CD4-positive, CD25-positive, alpha-beta regulatory T cell (primary cell): ENCODE measurements at regions not wholly inside any gene's neighbourhood (a gene's known extent, or its start where the extent isn't known, plus 50 kb on each side); places are given as distances from the start of the nearest gene placed in this dataset.

Source experiments
- ATAC-seq, 2 donors: fragments of 150-1000 bp; cut with Tn5 transposase; one replicate each; pipeline ENCODE4 v1.10.0; 2021; ENCODE audit warnings: low read depth in 2 of 2, moderate number of reproducible peaks in 2 of 2, moderate library complexity in 1 of 2
- DNase-seq, 3 donors: peaks; one replicate each; pipeline versions ENCODE4 v3.0.0 to v3.0.0-alpha.2; 2012 to 2022; ENCODE audit warnings: mixed read lengths in 1 of 3
- H3K27ac ChIP-seq: one replicate; pipeline ENCODE4 v1.7.0; 2013; ENCODE audit warnings: mild to moderate bottlenecking, low read length; ENCODE audit not compliant: insufficient read depth, poor library complexity, severe bottlenecking
- H3K27me3 ChIP-seq: one replicate; pipeline ENCODE4 v1.7.0; 2013; ENCODE audit warnings: low read length; ENCODE audit not compliant: control insufficient read depth, insufficient read depth
- H3K36me3 ChIP-seq: one replicate; pipeline ENCODE4 v1.7.0; 2013; ENCODE audit warnings: mild to moderate bottlenecking, low read length, moderate library complexity; ENCODE audit not compliant: control insufficient read depth, insufficient read depth
- H3K4me1 ChIP-seq: 2 replicates; pipeline ENCODE4 v1.7.0; 2013; ENCODE audit warnings: mild to moderate bottlenecking, low read length; ENCODE audit not compliant: insufficient read depth, control insufficient read depth, poor library complexity, severe bottlenecking
- H3K4me3 ChIP-seq: one replicate; pipeline ENCODE4 v1.7.0; 2013; ENCODE audit warnings: low read depth, mild to moderate bottlenecking, low read length, moderate library complexity
- H3K9me3 ChIP-seq, 2 experiments: 1 replicate in 1 of 2; 2 replicates in 1 of 2; pipeline ENCODE4 v1.7.0; 2013; ENCODE audit warnings: low read length in 2 of 2, mild to moderate bottlenecking in 1 of 2, moderate library complexity in 1 of 2; ENCODE audit not compliant: control insufficient read depth in 2 of 2
- H3K27ac Mint-ChIP-seq, 3 donors: one replicate each; pipeline ENCODE4 v1.8.0; 2020 to 2022; ENCODE audit warnings: mild to moderate bottlenecking in 3 of 3, mixed read lengths in 3 of 3, moderate library complexity in 2 of 3
- H3K27me3 Mint-ChIP-seq: one replicate; pipeline ENCODE4 v1.8.0; 2022; ENCODE audit warnings: mild to moderate bottlenecking, mixed read lengths
- H3K36me3 Mint-ChIP-seq: one replicate; pipeline ENCODE4 v1.8.0; 2020; ENCODE audit warnings: mixed read lengths
- H3K4me1 Mint-ChIP-seq, 4 donors: one replicate each; pipeline ENCODE4 v1.8.0; 2020 to 2022; ENCODE audit warnings: mixed read lengths in 4 of 4, mild to moderate bottlenecking in 1 of 4
- H3K4me3 Mint-ChIP-seq, 4 donors: one replicate each; pipeline ENCODE4 v1.8.0; 2020 to 2022; ENCODE audit warnings: mild to moderate bottlenecking in 4 of 4, mixed read lengths in 4 of 4, moderate library complexity in 3 of 4
- H3K9me3 Mint-ChIP-seq, 7 donors: one replicate each; pipeline ENCODE4 v1.8.0; 2020 to 2022; ENCODE audit warnings: mixed read lengths in 7 of 7, mild to moderate bottlenecking in 3 of 7, moderate library complexity in 2 of 7

- Mint-ChIP-seq H3K4me1 (no peaks in the 10 kb centered on the region), H3K9me3 (peaks cover 0 to 7% (median 0%) of the 10 kb centered on the region in 7 donors), H3K4me3 (no peak overlapping the region), H3K36me3 (no peaks in the 10 kb centered on the region), H3K27me3 (no peaks in the 10 kb centered on the region), H3K27ac (no peak overlapping the region)
- H3K36me3 ChIP-seq = no peaks in the 10 kb centered on the region
- ATAC-seq (no peak), DNase-seq (no peak)
- no peaks in the 10 kb centered on the region for H3K4me1 ChIP-seq
- no peaks in the 10 kb centered on the region for H3K27me3 ChIP-seq
- H3K9me3 ChIP-seq = no peaks in the 10 kb centered on the region
- H3K4me3 ChIP-seq = no peak overlapping the region
- no peak overlapping the region for H3K27ac ChIP-seq
These were observed 289.4 kb downstream of the CMPK2 start for GRCh38 chr2:6576302-6576701.

- H3K9me3 ChIP-seq = no peaks in the 10 kb centered on the region
- H3K4me3 ChIP-seq = no peak overlapping the region
- no peaks in the 10 kb centered on the region for H3K4me1 Mint-ChIP-seq
- no peak overlapping the region for H3K27ac ChIP-seq
- H3K27me3 Mint-ChIP-seq = no peaks in the 10 kb centered on the region
- no peaks in the 10 kb centered on the region for H3K4me1 ChIP-seq
- no peak overlapping the region for H3K4me3 Mint-ChIP-seq
- no peaks in the 10 kb centered on the region for H3K27me3 ChIP-seq
- no peak for DNase-seq
- H3K9me3 Mint-ChIP-seq = peaks cover 0 to 6% (median 1%) of the 10 kb centered on the region in 7 donors
- H3K27ac Mint-ChIP-seq = peak overlapping the region in 1 of 3 donors; percentile 54
- no peaks in the 10 kb centered on the region for H3K36me3 ChIP-seq
- no peak for ATAC-seq
- H3K36me3 Mint-ChIP-seq = no peaks in the 10 kb centered on the region
These were observed 287.7 kb downstream of the CMPK2 start for GRCh38 chr2:6577960-6578359.

GRCh38 chr2:6578416-6578815 lies 287.3 kb downstream of the CMPK2 start:
- H3K27me3 Mint-ChIP-seq = no peaks in the 10 kb centered on the region
- no peak for ATAC-seq
- H3K36me3 Mint-ChIP-seq = no peaks in the 10 kb centered on the region

DNA sequence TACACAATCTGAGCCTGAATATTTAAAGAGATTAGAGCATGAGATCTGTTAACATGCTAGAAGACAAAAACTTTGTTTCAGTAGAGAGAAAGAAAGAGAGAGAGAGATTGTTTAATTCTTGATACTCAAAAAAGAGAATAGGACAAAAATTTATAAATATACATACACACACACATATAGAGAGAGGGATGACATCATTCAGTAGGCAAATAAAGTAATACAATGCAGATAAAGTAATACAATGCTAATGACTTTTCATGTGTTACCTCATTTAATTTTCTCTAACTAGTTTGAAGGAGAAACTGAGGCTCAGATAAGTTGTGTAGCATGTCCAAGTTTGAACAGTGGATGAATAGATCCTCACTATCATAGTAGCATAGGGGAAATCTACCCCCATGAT lies 286.4 kb downstream of the CMPK2 start:
- Mint-ChIP-seq H3K27ac (no peak overlapping the region), H3K4me3 (no peak overlapping the region), H3K4me1 (no peaks in the 10 kb centered on the region), H3K9me3 (peaks cover 0 to 6% (median 2%) of the 10 kb centered on the region in 7 donors), H3K27me3 (no peaks in the 10 kb centered on the region), H3K36me3 (no peaks in the 10 kb centered on the region)
- no peak overlapping the region for H3K4me3 ChIP-seq
- no peak overlapping the region for H3K27ac ChIP-seq
- H3K4me1 ChIP-seq = no peaks in the 10 kb centered on the region
- no peaks in the 10 kb centered on the region for H3K36me3 ChIP-seq
- no peaks in the 10 kb centered on the region for H3K9me3 ChIP-seq
- no peak for DNase-seq
- no peaks in the 10 kb centered on the region for H3K27me3 ChIP-seq
- ATAC-seq = no peak

More at GRCh38 chr2:6578416-6578815, 287.3 kb downstream of the CMPK2 start:
- no peak overlapping the region for H3K4me3 Mint-ChIP-seq
- H3K9me3 Mint-ChIP-seq = peaks cover 0 to 6% (median 2%) of the 10 kb centered on the region in 7 donors
- DNase-seq = no peak
- H3K4me1 Mint-ChIP-seq = no peaks in the 10 kb centered on the region
- Histone ChIP-seq H3K9me3 (no peaks in the 10 kb centered on the region), H3K36me3 (no peaks in the 10 kb centered on the region), H3K27ac (no peak overlapping the region), H3K27me3 (no peaks in the 10 kb centered on the region), H3K4me3 (no peak overlapping the region), H3K4me1 (no peaks in the 10 kb centered on the region)
- H3K27ac Mint-ChIP-seq = no peak overlapping the region

DNA sequence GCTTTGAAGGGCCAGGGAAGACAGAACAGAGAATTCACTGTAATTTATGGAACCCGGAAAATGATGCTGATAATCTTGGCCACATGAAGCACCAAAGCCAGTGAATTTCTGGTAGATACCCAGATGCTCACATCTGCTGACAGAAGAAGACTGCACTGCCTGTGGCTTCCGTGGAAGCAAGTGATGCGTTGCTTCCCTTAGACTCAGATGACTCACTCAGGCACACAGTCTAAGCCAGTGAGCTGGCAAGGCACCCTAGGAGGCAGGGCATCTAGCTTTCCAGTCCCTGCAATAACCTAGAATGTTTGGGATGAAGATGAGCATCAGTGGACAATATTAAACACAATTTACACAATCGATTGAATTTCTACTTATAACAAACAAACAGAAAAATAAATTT lies 284.7 kb downstream of the CMPK2 start:
- no peak for DNase-seq
- Mint-ChIP-seq H3K36me3 (no peaks in the 10 kb centered on the region), H3K4me3 (no peak overlapping the region), H3K27ac (no peak overlapping the region), H3K4me1 (no peaks in the 10 kb centered on the region), H3K27me3 (no peaks in the 10 kb centered on the region), H3K9me3 (peaks cover 0 to 4% (median 2%) of the 10 kb centered on the region in 7 donors)
- no peaks in the 10 kb centered on the region for H3K4me1 ChIP-seq
- H3K27ac ChIP-seq = no peak overlapping the region
- no peaks in the 10 kb centered on the region for H3K27me3 ChIP-seq
- no peaks in the 10 kb centered on the region for H3K9me3 ChIP-seq
- no peaks in the 10 kb centered on the region for H3K36me3 ChIP-seq
- H3K4me3 ChIP-seq = no peak overlapping the region
- ATAC-seq = no peak

GRCh38 chr2:6589150-6589549 lies 276.6 kb downstream of the CMPK2 start:
- Mint-ChIP-seq H3K27ac (no peak overlapping the region), H3K4me3 (no peak overlapping the region), H3K27me3 (no peaks in the 10 kb centered on the region), H3K9me3 (peaks cover 0 to 5% (median 2%) of the 10 kb centered on the region in 7 donors), H3K4me1 (no peaks in the 10 kb centered on the region), H3K36me3 (no peaks in the 10 kb centered on the region)
- Histone ChIP-seq H3K9me3 (no peaks in the 10 kb centered on the region), H3K36me3 (no peaks in the 10 kb centered on the region), H3K4me1 (no peaks in the 10 kb centered on the region), H3K27me3 (no peaks in the 10 kb centered on the region), H3K27ac (no peak overlapping the region), H3K4me3 (no peak overlapping the region)
- DNase-seq (no peak), ATAC-seq (no peak)

GRCh38 chr2:6590442-6590841 lies 275.3 kb downstream of the CMPK2 start:
- Mint-ChIP-seq H3K4me1 (no peaks in the 10 kb centered on the region), H3K4me3 (no peak overlapping the region), H3K9me3 (peaks cover 0 to 5% (median 2%) of the 10 kb centered on the region in 7 donors), H3K36me3 (no peaks in the 10 kb centered on the region), H3K27me3 (no peaks in the 10 kb centered on the region), H3K27ac (no peak overlapping the region)
- H3K4me1 ChIP-seq = no peaks in the 10 kb centered on the region
- DNase-seq = no peak
- no peak overlapping the region for H3K27ac ChIP-seq
- ATAC-seq = no peak
- no peak overlapping the region for H3K4me3 ChIP-seq
- no peaks in the 10 kb centered on the region for H3K36me3 ChIP-seq
- H3K9me3 ChIP-seq = no peaks in the 10 kb centered on the region
- H3K27me3 ChIP-seq = no peaks in the 10 kb centered on the region

GRCh38 chr2:6602471-6602870 lies 263.2 kb downstream of the CMPK2 start:
- H3K27me3 ChIP-seq = no peaks in the 10 kb centered on the region
- no peaks in the 10 kb centered on the region for H3K4me1 Mint-ChIP-seq
- no peaks in the 10 kb centered on the region for H3K9me3 ChIP-seq
- H3K27ac Mint-ChIP-seq = no peak overlapping the region
- no peak overlapping the region for H3K4me3 Mint-ChIP-seq
- ATAC-seq (no peak), DNase-seq (no peak)
- H3K27ac ChIP-seq = no peak overlapping the region
- H3K36me3 ChIP-seq = no peaks in the 10 kb centered on the region
- H3K4me3 ChIP-seq = no peak overlapping the region
- H3K27me3 Mint-ChIP-seq = no peaks in the 10 kb centered on the region
- H3K36me3 Mint-ChIP-seq = no peaks in the 10 kb centered on the region
- no peaks in the 10 kb centered on the region for H3K4me1 ChIP-seq
- peaks cover 0 to 2% (median under 1%) of the 10 kb centered on the region in 7 donors for H3K9me3 Mint-ChIP-seq
